ENCODE measurements at regions not wholly inside any gene's neighbourhood (a gene's known extent, or its start where the extent isn't known, plus 50 kb on each side); places are given as distances from the start of the nearest gene placed in this dataset.
"Not testable (repeated sequence)": the region's sequence is repeated elsewhere in the genome, so short reads cannot be mapped to it uniquely, and the experiment has no call there.

DNA sequence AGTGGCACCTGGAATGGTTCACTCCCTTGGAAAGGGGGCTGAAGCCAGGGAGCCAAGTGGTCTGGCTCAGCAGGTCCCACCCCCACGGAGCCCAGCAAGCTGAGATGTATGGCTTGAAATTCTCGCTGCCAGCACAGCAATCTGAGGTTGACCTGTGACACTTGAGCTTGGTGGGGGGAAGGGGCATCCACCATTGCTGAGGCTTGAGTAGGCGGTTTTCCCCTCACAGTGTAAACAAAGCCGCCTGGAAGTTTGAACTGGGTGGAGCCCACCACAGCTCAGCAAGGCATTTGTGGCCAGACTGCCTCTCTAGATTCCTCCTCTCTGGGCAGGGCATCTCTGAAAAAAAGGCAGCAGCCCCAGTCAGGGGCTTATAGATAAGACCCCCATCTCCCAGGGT lies 228.2 kb upstream of the CRBN start:
- not testable (repeated sequence) for DNase-seq

DNA sequence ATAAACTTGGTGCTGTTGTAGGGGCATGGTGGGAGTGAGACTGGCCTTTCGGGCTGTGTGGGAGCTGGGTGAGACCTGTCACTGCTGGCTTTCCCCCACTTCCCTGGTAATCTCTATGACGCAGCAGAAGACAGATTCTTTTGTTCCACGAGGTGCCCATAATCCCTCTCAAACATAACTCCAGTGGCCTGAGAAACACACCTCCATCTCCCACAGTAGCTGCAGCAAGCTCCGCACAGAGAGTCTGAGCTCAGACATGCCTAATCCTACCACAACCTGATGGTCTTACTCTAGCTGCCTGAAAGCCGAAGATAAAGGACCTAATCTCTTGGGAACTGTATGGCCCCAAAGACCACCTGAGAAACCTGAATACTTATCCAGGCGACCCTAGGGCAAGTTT lies 225.6 kb upstream of the CRBN start:
- DNase-seq = no peak

DNA sequence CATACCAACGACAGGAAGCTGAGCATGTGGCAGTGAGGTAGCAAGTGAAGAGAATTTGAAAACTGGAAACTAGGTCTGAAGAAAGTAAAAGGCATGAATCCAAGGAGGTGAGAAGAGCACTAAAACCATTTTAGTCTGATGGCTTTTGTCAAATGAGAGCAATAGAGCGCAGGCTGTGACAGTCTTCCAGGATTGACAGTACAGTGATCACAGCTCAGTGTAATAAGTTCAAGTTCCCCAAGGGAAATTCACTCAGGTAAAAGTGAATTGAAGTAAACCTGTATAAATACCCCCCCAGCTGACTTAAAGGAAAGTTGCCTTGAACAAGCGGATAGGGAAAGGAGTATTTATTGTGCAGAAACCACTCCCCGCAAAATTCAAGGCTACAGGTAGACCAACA lies 224.2 kb upstream of the CRBN start:
- no peak for DNase-seq

DNA sequence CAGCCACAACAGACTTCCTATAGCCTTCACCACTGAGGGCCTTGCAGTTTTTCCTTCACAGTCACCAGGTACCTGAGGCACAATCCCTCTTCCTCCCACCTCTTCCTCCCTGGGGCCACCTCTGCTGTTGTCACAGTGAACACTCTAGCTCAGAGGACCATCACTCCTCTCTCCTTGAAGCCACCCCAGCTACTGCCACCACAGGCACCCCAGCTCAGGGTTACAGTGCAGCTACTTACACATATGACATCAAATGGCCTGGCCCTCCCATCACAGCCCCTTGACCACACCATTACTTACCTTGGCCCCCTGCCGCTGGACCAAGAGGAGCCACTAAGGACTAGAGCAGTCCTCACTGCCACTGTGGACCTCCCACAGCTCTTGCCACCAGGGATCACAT lies 213.5 kb upstream of the CRBN start:
- DNase-seq = no peak

DNA sequence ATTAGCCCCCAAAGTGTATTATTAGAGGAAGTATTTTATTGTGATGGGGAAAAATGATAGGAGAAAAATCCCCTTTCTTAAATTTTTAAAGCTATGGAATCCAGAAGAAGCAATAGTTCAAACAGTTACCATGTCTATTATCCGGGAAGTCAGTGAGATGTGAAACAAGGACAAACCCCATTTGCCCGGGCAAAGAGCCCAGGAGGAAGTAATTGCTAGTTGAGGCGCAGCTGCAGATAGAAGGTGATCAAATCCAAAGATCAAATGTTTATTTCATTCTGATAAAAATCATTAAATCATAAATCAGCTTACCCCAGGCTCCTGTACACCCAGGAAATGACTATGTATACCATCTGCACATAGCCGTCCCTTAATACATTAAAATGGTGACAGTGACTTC lies 204.0 kb upstream of the CRBN start:
- DNase-seq = no peak

DNA sequence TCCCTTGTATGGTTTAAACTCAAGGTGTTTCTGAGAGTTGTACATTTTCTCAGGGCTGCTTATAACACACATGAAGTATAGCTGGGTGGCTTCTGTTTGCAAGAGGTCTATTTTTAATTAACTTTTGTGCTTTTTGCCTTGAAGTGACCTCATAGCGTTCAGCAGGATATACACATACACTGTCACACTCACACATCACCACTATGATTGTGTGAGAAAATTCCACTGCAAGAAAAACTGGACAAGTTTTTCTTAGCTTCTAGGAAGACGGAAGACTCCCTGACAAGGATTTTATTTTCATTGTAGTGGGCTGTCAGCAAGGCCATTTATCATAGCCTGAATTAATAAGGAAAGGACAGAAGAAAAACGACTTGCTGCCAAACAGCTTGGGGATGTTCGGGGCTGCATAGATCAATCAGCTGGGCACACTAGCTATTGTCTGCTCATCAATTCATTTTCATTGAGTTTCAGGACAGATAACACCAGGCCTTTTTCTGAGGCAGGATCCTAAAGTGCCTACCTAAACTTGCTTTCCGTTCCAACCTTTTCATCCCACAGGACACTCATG lies 192.8 kb upstream of the CRBN start:
- no peak for DNase-seq

DNA sequence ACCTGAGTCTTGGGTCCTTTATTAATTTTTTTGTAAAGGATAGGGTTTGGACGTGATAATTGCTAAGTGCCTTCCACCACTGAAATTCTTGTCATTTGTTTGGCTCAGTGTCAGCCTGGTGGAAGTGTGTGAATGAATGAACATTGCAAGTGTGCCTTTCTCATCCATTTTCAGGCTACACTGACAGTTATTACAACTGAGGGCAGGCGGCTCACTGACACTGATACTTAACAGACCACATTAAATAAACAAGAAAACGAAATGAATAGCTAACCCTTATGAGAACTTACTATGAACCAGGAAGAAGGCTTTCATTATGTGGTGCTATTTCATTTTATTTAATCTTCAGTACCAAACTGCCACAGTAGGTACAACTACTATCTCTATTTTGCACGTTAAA lies 188.8 kb upstream of the CRBN start:
- DNase-seq = no peak

DNA sequence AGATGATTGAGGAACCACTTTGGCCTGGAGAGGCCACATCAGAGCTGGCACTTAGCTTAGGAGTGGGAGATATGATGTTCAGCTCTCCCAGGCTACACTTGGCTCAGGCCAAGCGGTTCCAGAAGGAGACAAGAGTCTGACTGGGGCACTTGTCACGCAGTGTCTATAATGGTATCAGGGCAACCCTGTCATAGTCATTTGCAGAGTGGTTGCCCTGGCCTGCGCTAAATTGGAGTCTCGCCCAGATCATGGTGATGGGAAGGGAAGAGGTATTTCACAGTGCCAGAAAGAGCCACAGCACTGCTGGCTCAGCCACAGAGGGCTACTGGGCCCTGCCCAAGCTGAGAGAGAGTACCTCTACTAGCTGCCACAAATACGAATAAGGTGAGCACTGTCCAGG lies 186.9 kb upstream of the CRBN start:
- no peak for DNase-seq

DNA sequence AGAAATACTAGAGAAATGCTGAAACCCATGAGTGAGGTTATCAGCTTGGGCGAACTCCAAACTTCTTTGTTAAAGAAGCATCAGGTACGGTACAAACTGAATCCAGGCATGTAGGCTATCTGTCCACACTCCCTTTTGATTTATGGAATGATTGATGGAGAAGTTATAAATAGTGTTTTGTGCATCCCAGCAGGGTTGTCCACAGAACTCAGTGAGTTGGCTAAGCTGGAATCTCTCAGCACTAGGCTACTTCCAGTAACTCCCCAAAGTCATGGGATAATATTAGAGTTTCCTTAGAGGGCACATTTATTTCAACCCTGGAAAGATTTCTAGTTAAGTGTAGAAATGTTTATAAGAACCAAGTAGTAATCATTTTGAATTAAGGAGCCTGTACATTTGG lies 186.2 kb upstream of the CRBN start:
- no peak for DNase-seq

DNA sequence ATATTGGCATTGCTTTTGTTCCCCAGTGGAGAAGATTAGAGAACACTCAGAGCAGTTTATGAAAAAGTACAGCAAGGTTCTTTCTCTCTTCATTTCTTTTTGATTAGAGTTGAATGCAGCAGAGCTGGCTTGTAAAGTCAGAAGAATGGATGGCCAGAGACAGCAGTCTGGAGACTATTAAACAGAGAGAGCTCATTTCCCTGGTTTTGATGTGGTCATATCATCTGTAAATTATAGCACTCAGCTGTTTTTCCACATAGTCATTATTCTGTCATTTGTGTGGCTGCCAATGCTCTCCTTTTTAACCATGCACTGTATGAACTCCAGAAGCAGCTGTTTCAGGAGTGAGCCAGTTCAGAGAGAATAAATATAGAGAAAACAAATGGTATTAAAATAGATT lies 177.4 kb upstream of the CRBN start:
- no peak for DNase-seq

DNA sequence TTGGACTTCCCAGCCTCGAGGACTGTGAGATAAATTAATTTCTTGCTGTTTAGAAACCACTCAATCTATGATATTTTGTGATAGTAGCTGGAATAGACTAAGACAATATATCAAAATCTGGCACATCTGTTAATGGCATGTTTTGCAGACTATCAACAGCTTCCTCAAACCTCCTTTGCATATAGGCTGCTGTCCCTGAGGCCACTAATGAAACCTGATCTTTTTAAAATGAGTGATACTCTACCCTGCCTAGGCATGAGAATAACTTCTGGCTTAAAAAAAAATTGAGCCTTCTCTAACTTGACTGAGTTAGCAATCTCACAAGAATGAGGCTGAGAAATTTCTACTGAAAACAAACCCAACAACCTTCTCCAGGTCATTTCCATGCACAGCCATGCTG lies 176.0 kb upstream of the CRBN start:
- DNase-seq = no peak

DNA sequence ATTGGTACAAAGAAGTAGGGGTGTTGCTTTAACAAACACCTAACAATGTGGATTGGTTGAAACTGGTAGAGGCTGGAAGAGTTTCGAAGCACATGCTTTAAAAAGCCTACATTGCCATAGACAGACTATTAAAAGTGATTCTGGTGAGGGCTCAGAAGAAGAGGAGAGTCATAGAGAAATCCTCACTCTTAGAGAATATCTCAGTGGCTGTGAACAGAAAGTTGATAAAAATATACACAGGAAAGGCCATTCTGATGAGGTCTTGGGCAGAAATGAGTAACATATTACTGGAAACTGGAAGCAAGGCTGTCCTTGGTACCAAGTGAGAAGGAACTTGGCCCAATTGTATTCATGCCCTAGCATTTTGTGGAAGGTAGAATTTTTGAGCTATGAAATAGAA lies 173.7 kb upstream of the CRBN start:
- DNase-seq = no peak

DNA sequence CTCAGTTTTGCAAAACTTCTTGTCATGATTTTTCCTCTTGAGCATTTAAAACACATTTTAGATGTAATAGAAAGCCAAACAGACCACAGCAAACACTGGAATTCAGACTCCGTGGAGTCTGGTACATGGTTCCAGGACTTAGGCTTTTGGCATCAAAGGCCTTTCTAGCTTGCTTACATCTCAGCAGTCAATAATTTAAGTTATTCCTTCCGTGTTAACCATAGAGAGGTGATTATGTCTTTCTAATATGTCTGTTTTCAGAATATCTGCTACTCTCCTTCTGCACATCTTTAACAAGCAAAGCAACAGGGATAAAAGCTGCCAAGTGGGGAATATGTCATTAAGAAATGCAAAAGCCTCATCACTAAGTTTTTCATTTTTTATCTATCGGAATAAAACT lies 171.7 kb upstream of the CRBN start:
- DNase-seq = no peak

DNA sequence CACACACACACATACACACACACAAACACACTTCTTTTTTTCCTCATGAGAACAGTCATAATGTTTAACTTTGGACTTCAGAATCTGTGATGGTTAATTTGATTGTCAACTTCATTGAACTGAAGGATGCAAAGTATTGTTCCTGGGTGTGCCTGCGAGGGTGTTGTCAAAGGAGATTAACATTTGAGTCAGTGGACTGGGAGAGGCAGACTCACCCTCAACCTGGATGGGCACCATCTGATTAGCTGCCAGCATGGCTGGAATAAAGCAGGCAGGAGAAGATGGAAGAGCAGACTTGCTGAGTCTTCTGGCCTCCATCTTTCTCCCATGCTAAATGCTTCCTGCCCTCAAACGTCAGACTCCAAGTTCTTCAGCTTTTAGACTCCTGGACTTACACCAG lies 167.6 kb upstream of the CRBN start:
- DNase-seq = not testable (repeated sequence)

DNA sequence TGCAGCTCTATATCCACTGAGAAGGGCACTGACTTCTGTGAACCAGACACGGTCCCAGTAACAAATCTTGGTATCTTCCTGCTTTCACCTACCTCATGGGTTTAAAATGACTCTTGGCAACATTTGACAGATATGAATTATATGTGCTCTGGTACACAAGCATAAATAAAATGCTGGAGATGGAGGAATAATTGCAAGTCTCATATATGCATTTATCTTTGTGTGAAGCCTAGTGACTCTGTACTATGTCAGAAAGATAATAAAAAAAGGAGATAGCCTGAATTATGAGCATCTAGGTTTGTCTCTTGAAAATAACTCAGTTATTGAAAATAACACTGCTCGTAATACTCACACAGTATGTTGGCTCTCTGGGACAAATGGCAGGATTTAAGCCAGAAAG lies 167.1 kb upstream of the CRBN start:
- no peak for DNase-seq

DNA sequence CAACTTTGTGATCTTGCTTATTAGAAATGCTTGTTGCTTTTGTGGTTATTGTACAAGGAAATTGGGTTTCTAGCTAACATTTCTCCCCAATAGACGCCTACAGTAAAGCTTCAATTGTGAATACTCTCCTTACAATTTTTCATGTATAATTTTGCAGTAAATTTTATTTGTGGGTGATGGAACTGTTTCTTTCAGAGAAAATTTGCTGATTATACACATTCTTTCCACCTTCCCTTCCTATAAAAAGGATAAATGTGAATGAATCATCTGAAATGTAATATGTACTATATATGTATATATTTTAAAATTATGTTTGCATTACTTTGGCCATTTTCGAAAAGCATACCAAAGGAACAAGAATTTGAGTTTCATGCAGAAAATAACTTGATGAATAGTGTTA lies 162.7 kb upstream of the CRBN start:
- no peak for DNase-seq

DNA sequence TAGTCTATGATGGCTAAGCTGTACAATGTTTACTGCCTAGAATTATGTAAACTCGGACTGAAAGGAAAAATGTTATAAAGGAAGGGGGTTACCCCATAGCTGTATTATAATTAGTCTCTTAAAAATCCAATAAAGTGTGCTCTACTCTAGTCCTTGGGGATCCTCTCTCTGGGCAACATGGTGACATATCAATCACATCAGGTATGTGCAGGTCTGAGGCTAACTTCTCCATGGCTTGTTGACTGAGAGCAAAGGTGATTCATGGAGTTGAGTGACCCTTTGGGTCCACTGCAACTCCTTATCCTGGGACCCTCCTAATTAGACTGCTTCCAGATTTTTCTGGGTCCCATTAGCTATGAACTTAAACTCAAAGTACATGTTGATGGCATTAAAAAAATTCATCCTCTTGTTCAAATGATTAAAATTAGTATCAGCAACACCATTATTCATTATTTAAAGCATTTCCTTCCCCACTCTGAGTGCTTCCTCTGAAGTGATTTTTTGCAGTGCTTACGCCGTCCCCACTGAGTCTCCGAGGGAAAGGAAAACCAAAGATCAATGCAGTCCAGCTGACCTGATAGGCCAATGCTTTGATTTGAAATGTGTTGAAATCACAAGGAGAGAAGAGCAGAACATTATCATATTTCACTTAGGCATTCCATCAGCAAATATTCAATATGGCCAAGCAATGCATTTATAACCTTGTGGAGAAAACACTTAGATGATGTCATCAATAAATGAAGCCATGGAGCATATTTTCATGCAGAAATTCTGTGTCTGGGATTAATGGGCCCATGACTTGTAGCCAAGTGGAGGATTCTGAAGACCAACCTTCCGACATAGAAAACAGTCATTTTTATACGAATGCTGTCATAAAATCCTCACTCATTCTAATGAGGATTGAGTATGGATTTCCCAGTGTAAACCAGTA lies 161.7 kb upstream of the CRBN start:
- no peak for DNase-seq

DNA sequence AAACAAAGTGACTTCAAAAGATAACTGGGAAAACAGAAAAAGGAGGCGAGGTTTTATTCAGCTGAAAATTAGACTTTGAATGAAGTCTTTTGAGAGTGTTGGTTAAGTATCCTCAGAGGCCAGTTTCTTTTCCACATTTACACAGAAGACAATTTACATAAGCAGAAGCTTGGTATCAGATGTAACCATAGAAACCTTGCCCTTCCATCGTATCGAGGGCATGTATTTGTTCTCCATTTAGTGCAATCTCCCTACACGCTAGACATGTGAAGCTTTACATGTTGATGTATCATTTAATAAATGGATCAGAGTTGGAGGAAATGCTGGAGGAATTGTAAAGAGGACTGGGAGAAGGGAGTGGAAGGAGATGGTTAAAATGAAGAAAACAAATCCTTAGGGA lies 161.0 kb upstream of the CRBN start:
- no peak for DNase-seq

DNA sequence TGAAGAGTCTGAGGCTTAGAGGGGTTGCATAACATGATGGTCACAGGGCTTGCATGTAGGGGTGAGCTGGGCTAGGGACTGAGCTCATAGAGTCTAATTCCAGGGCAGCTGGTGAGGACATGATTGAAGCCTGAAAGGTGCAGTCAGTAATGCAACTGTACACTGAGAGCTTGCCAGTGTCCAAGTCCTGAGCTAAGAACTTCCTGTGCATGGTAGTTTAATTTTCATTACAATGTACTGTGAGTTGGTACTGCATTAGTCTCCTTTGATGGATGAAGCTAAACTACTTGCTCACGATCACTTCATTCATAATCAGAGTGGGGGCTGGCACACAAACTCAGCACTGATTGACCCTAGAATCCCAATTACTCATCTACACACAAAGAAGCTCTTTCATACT lies 156.4 kb upstream of the CRBN start:
- no peak for DNase-seq

DNA sequence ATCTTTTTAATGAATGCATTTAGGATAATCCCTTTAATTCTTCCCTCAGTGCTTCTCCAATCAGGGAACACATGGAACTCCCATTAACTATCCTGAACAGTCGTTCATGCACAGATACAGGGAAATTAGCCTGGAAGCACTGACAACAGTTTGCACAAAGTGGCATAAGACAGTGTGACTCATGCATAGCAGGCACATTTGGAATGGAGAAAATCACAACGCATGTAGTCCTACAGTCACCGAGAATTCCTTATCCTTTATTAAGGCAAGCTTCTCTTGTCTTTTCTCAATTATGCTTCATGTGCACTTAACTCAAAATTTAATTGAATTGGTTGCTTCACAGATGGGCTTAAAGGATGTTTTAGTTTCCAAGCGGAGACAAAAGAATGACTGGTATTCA lies 155.0 kb upstream of the CRBN start:
- DNase-seq = no peak

DNA sequence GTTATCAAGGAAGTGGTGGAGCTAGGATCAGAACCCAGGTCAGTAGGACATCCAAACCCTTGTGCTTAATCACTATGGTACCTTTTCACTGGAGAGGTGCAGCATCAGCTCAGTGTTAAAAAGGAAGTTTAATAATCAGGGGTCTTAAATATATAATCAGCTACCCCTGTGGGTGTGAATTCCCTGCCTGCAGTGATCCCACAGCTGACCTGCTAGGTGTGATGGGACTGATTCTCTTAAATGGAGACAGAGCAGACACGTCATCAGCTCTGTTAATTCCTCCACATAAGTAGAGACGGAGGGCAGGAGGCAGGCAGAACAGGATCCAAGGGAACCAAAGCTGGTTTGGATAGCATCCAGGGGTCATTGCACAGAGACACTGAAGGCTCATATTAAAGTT lies 154.1 kb upstream of the CRBN start:
- no peak for DNase-seq

DNA sequence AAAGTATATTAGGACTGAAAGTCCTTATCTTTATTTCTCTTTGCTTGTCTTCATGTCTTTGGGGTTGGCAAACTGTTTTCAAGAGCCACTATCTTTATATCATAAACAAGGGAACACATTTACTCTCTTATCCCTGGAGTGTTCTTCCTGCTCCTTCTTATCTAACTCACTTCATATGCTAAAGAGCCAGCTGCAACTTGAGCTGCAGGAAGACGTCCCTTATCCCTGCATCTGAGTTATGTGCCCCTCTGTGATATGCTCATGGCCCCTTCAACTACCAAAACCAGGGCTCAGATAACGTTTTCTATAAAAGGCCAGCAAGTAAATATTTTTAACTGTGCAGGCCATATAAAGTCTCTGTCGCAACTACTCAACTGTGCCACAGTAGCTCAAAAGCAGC lies 137.0 kb upstream of the CRBN start:
- no peak for DNase-seq

DNA sequence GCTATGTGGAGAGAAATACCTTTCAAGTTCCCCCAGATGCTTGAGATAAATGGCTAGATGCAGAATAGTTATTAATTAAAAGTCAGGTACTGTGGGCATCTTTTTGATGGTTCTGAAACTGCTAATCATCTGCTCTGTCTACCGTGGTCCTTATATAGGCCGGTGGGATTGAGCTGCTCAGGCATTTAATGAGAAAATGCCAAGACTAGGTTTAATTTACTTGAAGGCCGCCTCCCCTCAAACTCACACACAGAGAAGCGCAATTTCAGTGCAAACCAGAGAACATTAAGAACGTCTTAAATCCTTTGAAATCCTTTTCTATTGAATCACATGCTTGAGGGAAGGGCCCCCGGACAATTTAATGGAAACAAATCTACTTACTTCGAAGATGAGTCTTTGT lies 136.4 kb upstream of the CRBN start:
- no peak for DNase-seq

DNA sequence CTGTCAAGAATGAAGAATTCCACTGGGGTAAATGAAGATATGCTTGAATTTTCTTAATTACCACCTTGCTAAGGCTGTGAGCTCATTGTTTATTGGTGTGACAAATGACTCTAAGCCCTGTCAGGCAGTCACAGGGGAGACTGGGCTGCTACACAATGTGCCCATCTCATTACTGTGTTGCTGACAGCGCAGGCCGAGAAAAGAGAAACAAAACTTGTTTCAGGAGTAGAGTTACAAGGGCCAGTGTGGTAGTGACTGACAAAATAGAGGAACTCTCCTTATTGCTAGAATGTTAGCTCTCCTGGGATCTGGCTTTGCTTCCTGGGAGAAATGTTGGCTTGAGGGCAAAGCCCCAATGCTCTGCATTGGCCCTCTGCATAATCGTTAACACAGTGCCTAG lies 130.4 kb upstream of the CRBN start:
- no peak for DNase-seq

DNA sequence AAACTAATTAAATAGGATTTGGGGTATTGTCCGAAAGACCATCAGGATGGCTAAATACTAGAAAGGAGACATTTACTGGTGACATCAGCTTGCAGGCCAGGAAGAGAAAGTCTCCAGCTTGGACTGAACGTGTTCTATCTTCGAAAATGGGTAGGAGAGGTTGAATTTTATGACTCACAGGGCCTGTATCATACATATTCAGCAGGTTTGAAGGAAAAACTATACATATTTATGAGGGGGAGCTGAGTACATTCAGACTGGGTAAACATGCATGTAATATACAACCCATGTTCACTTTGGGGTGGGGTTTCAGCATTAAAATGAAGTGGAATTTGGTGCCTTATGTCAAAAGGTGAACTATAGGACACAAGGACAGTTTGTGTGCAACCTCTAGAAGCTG lies 129.3 kb upstream of the CRBN start:
- no peak for DNase-seq

All from AML-193 (cell line).